ENCODE measurements at regions not wholly inside any gene's neighbourhood (a gene's known extent, or its start where the extent isn't known, plus 50 kb on each side); places are given as distances from the start of the nearest gene placed in this dataset.
A peak's percentile ranks its signal among the peaks of the same experiment; 100 is the strongest.
"Not testable (repeated sequence)": the region's sequence is repeated elsewhere in the genome, so short reads cannot be mapped to it uniquely, and the experiment has no call there.

DNA sequence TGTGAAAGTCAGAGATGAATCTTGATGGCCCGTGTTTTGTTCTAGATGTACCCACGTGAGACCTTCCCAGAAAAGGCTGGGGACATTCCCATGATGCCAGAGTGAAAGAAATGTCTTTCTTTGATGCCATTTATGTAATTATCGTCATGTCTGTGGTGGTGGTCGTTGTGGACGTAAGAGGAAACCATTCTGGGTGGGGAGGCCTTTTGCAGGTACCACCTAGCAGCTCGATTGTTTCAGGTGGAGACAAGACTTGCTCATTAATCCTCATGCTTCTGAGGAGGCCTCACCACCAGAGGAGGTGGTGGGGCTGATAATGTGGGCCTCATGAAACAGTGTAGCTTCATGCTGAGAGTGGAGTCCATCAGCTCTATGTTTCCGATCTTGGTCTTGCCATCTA, 58.1 kb upstream of the USP3 start:
- H3K27ac ChIP-seq: no peak overlapping the region
- H3K36me3 ChIP-seq: no peaks in the 10 kb centered on the region
- H3K4me1 ChIP-seq: no peaks in the 10 kb centered on the region
- no peaks in the 10 kb centered on the region for H3K27me3 ChIP-seq
- TF ChIP-seq, protein P1, sequence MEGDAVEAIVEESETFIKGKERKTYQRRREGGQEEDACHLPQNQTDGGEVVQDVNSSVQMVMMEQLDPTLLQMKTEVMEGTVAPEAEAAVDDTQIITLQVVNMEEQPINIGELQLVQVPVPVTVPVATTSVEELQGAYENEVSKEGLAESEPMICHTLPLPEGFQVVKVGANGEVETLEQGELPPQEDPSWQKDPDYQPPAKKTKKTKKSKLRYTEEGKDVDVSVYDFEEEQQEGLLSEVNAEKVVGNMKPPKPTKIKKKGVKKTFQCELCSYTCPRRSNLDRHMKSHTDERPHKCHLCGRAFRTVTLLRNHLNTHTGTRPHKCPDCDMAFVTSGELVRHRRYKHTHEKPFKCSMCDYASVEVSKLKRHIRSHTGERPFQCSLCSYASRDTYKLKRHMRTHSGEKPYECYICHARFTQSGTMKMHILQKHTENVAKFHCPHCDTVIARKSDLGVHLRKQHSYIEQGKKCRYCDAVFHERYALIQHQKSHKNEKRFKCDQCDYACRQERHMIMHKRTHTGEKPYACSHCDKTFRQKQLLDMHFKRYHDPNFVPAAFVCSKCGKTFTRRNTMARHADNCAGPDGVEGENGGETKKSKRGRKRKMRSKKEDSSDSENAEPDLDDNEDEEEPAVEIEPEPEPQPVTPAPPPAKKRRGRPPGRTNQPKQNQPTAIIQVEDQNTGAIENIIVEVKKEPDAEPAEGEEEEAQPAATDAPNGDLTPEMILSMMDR (IDR thresholded peaks at IDR 0.05): no peak
- TF ChIP-seq POLR2A (IDR thresholded peaks at IDR 0.05) (no peak), POLR2AphosphoS5 (IDR thresholded peaks at IDR 0.05) (no peak)
- no peak for DNase-seq (ENCODE audit: low spot score in 2 of 2)
- intact Hi-C loops (cut with DNase I; ENCODE audit: low total_unique reads): no loop called here
- no peak overlapping the region for H3K4me3 ChIP-seq
- H3K9me3 ChIP-seq: no peaks in the 10 kb centered on the region

DNA sequence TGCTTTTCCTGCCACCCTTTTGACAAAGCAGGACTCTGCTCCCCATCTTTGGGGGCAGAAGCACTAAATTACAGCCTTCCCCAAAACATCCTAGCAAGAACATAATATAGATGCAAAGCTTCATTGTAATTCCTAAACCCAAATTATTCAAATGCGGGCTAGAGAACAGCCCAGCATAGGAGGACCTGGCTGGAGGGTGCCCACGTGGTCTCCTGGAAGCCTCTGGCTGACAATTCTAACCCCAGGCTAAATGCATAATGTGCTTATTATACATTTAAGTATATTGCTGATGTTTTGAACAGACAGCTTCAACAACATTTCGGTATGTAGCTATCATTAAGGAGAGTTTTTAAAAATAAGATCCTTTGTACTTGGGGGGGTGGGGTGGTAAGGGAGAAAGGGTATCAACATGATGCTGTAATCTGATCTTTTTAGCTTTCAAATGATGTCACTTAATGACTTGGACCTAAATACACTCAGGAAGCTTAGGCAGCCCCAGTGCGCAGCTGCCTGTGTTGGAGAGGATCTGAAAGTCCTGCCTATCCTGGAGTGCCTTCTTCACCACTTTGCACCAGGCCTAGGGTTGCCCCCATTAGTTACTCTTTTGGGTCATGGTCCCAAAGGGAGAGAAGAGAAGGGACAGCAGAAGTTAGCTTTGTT, 57.2 kb upstream of the USP3 start:
- H3K4me1 ChIP-seq: no peaks in the 10 kb centered on the region
- H3K27me3 ChIP-seq: no peaks in the 10 kb centered on the region
- no peak overlapping the region for H3K4me3 ChIP-seq
- no peaks in the 10 kb centered on the region for H3K36me3 ChIP-seq
- DNase-seq (ENCODE audit: low spot score in 2 of 2): no peak
- intact Hi-C loops (cut with DNase I; ENCODE audit: low total_unique reads): no loop called here
- TF ChIP-seq, protein P1 (IDR thresholded peaks at IDR 0.05): no peak
- no peak for TF ChIP-seq POLR2A (IDR thresholded peaks at IDR 0.05)
- no peak for TF ChIP-seq POLR2AphosphoS5 (IDR thresholded peaks at IDR 0.05)
- no peaks in the 10 kb centered on the region for H3K9me3 ChIP-seq
- no peak overlapping the region for H3K27ac ChIP-seq

DNA sequence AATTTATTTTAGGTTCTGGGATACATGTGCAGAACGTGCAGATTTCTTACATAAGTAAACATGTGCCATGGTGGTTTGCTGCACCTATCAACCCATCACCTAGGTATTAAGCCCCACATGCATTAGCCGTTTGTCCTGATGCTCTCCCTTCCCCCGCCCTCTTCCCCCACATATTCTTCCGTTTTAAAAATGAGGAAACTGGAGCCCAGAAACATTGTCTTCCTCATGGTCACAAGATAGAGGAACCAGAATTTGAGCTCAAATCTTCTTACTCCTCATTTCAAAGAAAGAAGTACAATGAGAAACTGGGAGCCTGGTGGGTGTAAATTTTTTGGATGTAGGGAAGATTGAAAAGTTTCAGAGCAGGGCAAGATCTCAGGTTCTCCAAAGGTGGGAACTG, 56.1 kb upstream of the USP3 start:
- no peak for DNase-seq (ENCODE audit: low spot score in 2 of 2)
- Histone ChIP-seq H3K27me3 (no peaks in the 10 kb centered on the region), H3K9me3 (no peaks in the 10 kb centered on the region), H3K4me1 (no peaks in the 10 kb centered on the region), H3K27ac (no peak overlapping the region), H3K36me3 (no peaks in the 10 kb centered on the region), H3K4me3 (no peak overlapping the region)
- intact Hi-C loops (cut with DNase I; ENCODE audit: low total_unique reads): no loop called here
- TF ChIP-seq POLR2A (IDR thresholded peaks at IDR 0.05) (no peak), POLR2AphosphoS5 (IDR thresholded peaks at IDR 0.05) (no peak)
- TF ChIP-seq, protein P1 (IDR thresholded peaks at IDR 0.05): no peak

DNA sequence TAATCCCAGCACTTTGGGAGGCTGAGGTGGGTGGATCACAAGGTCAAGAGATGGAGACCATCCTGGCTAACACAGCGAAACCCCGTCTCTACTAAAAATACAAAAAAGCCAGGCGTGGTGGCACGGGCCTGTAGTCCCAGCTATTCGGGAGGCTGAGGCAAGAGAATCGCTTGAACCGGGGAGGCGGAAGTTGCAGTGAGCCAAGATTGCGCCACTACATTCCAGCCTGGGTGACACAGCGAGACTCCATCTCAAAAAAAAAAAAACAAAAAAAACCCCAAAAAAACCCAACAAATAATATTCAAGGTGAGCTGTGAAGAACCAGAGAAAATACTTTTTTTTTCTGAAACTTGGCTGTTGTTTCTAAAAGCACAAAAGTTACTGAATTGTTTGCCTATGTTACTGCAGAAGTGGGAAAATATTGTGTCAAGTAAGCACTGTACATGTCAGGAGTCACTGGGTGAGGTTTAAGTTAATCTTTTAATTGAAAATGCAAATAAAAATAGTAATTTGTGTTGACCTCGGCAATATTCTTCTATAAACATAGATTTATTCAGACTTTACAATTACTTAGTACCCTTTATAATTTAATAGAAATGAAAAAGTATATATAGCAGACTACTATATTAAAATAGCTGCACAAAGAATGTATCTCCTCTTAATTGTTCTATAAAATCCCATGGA, 55.4 kb upstream of the USP3 start:
- H3K36me3 ChIP-seq; H3K27ac ChIP-seq; H3K27me3 ChIP-seq; H3K4me1 ChIP-seq; DNase-seq (ENCODE audit: low spot score in 2 of 2); intact Hi-C loops (cut with DNase I; ENCODE audit: low total_unique reads); H3K4me3 ChIP-seq; H3K9me3 ChIP-seq: not testable (repeated sequence)

DNA sequence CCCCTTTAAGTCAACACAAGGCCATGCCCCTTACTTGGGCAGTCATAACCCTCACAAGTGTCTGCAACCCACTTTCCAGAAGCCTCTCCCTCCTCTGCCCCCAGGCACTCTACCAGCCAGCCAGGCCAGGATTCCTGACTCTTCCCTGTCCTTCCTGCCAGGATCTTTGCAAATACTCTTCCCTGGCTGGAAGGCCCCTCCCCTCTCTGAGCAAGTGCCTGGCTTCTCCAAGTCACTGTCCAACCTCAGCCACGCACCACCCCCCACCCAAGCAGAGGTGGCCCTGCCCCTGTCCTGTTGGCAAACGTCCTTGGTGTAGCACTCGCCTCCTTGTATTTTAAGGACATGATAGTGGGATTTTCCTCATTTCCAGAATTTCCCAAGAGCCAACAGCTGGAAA, 54.7 kb upstream of the USP3 start:
- peak in 1 of 2 donors; percentile 64 for DNase-seq (ENCODE audit: low spot score in 2 of 2)
- Histone ChIP-seq H3K4me1 (no peaks in the 10 kb centered on the region), H3K27me3 (no peaks in the 10 kb centered on the region), H3K4me3 (no peak overlapping the region), H3K36me3 (no peaks in the 10 kb centered on the region), H3K27ac (no peak overlapping the region), H3K9me3 (no peaks in the 10 kb centered on the region)
- intact Hi-C loops (cut with DNase I; ENCODE audit: low total_unique reads): loop anchor here (5.0 kb wide), 1 partner anchor 853 kb away; no protein-coding TSS in a partner anchor
- TF ChIP-seq POLR2A (IDR thresholded peaks at IDR 0.05): no peak
- no peak for TF ChIP-seq POLR2AphosphoS5 (IDR thresholded peaks at IDR 0.05)
- TF ChIP-seq, protein P1 (IDR thresholded peaks at IDR 0.05): no peak
